ENCODE measurements at regions not wholly inside any gene's neighbourhood (a gene's known extent, or its start where the extent isn't known, plus 50 kb on each side); places are given as distances from the start of the nearest gene placed in this dataset.

- TF ChIP-seq EZH2 (IDR thresholded peaks at IDR 0.05; ENCODE audit: insufficient read depth, poor library complexity, severe bottlenecking) = no peak
- TF ChIP-seq EZH2phosphoT487 (IDR thresholded peaks at IDR 0.05; ENCODE audit: insufficient read depth, low read depth) = no peak
These were observed 422.0 kb downstream of the CTTN start for GRCh38 chr11:70820311-70820710.

Data from GM23248 (cell line).